ENCODE measurements at regions not wholly inside any gene's neighbourhood (a gene's known extent, or its start where the extent isn't known, plus 50 kb on each side); places are given as distances from the start of the nearest gene placed in this dataset.

DNA sequence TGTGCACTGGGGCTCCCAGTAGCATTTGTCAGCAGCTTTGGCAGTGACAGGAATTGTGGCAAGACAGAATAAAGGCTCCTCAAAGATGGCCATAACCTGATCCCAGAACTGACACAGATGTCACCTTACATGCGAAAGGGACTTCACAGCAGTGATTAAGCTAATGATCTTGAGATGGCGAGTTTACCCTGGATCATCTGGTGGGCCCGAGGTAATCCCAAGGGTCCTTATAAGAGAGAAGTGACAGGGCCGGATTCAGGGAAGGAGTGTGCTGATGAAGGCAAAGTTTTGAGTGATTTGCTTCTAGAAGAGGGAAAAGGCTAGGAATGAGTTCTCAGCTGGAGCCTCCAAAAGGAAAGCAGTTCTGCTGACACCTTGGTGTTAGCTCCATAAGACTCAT lies 333.9 kb downstream of the LPIN1 start:
- intact Hi-C loops (cut with micrococcal nuclease; ENCODE audit: unreplicated experiment) (no loop called here), in situ Hi-C loops (cut with HindIII; ENCODE audit: low pct_unique_long_range_greater_than_20kb, low sequenced_read_pairs) (no loop called here)
- Histone ChIP-seq H3K4me3 (ENCODE audit: low read depth in 2 of 2, low read length in 2 of 2) (no peak overlapping the region), H3K27me3 (ENCODE audit: control insufficient read depth, insufficient read depth, low read length) (no peaks in the 10 kb centered on the region), H3K27ac (ENCODE audit: low read length) (no peak overlapping the region), H3K9me3 (ENCODE audit: control insufficient read depth, insufficient read depth, low read depth, low read length) (no peaks in the 10 kb centered on the region), H3K36me3 (ENCODE audit: control insufficient read depth, insufficient read depth, low read length) (no peaks in the 10 kb centered on the region), H3K4me1 (ENCODE audit: control insufficient read depth, insufficient read depth, low read length) (no peaks in the 10 kb centered on the region)
- BruUV-seq (replicated peaks) = no TSS peak
- ATAC-seq (no peak), DNase-seq (ENCODE audit: low read depth, low spot score) (no peak)
- CTCF ChIA-PET = interaction anchor here (0.5 kb wide), 1 partner anchor 248 kb away, joined by 4 read pairs; no protein-coding TSS in a partner anchor
- POLR2A ChIA-PET = no interaction called here
- TF ChIP-seq POLR2AphosphoS5 (IDR thresholded peaks at IDR 0.05; ENCODE audit: low read depth, low read length) (no peak), REST (IDR thresholded peaks at IDR 0.05; ENCODE audit: insufficient read depth in 1 of 2, low read depth in 2 of 2, low read length in 1 of 2) (no peak), SIN3A (IDR thresholded peaks at IDR 0.05; ENCODE audit: borderline replicate concordance, insufficient read depth, low read depth, low read length) (no peak), TCF7L2 (IDR thresholded peaks at IDR 0.05; ENCODE audit: low read depth, low read length) (no peak)
- TF ChIP-seq, protein P1, sequence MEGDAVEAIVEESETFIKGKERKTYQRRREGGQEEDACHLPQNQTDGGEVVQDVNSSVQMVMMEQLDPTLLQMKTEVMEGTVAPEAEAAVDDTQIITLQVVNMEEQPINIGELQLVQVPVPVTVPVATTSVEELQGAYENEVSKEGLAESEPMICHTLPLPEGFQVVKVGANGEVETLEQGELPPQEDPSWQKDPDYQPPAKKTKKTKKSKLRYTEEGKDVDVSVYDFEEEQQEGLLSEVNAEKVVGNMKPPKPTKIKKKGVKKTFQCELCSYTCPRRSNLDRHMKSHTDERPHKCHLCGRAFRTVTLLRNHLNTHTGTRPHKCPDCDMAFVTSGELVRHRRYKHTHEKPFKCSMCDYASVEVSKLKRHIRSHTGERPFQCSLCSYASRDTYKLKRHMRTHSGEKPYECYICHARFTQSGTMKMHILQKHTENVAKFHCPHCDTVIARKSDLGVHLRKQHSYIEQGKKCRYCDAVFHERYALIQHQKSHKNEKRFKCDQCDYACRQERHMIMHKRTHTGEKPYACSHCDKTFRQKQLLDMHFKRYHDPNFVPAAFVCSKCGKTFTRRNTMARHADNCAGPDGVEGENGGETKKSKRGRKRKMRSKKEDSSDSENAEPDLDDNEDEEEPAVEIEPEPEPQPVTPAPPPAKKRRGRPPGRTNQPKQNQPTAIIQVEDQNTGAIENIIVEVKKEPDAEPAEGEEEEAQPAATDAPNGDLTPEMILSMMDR (IDR thresholded peaks at IDR 0.05) = no peak

DNA sequence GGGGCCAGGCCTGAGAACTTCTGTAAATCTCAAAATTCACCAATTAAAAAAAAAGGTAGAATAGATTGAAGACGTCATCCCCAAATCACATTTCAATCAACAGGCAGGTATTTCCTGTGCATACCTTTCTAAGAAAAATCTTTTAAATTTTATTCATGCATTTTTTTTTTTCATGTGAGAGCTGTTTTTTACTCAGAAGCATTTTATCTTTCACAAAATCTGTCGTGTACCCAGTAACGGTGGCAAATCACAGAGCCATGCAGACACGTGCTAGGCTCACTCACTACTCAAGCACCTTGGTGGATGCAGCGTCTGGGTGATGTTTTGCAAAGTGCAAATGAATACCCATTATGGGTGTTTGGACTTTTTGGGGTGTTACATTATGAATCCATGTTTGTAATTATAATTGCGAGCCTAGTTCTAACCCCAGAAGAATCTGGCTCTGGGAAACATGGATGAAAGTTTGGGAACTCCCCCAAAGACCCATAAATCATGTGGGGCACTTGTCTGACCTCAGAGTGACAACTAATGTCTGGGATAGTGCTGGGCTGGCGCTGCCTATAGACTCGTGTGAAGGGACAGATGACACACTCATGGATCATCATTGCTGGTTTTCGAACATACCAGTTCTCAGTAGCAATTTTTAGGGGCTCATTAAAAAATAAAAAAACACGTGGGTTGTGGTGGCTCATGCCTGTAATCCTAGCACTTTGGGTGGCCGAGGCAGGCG lies 335.2 kb downstream of the LPIN1 start:
- ChIA-PET POLR2A (no interaction called here), CTCF (no interaction called here)
- H3K4me3 ChIP-seq (ENCODE audit: low read depth in 2 of 2, low read length in 2 of 2) = no peak overlapping the region
- no peak for DNase-seq (ENCODE audit: low read depth, low spot score)
- no peaks in the 10 kb centered on the region for H3K36me3 ChIP-seq (ENCODE audit: control insufficient read depth, insufficient read depth, low read length)
- no peaks in the 10 kb centered on the region for H3K27me3 ChIP-seq (ENCODE audit: control insufficient read depth, insufficient read depth, low read length)
- H3K9me3 ChIP-seq (ENCODE audit: control insufficient read depth, insufficient read depth, low read depth, low read length) = no peaks in the 10 kb centered on the region
- H3K4me1 ChIP-seq (ENCODE audit: control insufficient read depth, insufficient read depth, low read length) = no peaks in the 10 kb centered on the region
- in situ Hi-C loops (cut with HindIII; ENCODE audit: low pct_unique_long_range_greater_than_20kb, low sequenced_read_pairs) (no loop called here), intact Hi-C loops (cut with micrococcal nuclease; ENCODE audit: unreplicated experiment) (no loop called here)
- H3K27ac ChIP-seq (ENCODE audit: low read length) = no peak overlapping the region
- BruUV-seq (replicated peaks) = no TSS peak
- no peak for TF ChIP-seq TCF7L2 (IDR thresholded peaks at IDR 0.05; ENCODE audit: low read depth, low read length)
- no peak for ATAC-seq

- CTCF ChIA-PET = no interaction called here
- no TSS peak for BruUV-seq (replicated peaks)
- ATAC-seq = no peak
- Histone ChIP-seq H3K4me1 (ENCODE audit: control insufficient read depth, insufficient read depth, low read length) (no peaks in the 10 kb centered on the region), H3K36me3 (ENCODE audit: control insufficient read depth, insufficient read depth, low read length) (no peaks in the 10 kb centered on the region), H3K9me3 (ENCODE audit: control insufficient read depth, insufficient read depth, low read depth, low read length) (no peaks in the 10 kb centered on the region), H3K27me3 (ENCODE audit: control insufficient read depth, insufficient read depth, low read length) (no peaks in the 10 kb centered on the region), H3K27ac (ENCODE audit: low read length) (no peak overlapping the region), H3K4me3 (ENCODE audit: low read depth in 2 of 2, low read length in 2 of 2) (no peak overlapping the region)
- no peak for TF ChIP-seq POLR2AphosphoS5 (IDR thresholded peaks at IDR 0.05; ENCODE audit: low read depth, low read length)
- TF ChIP-seq TCF7L2 (IDR thresholded peaks at IDR 0.05; ENCODE audit: low read depth, low read length) = no peak
- TF ChIP-seq, protein P1 (IDR thresholded peaks at IDR 0.05) = no peak
- no peak for TF ChIP-seq REST (IDR thresholded peaks at IDR 0.05; ENCODE audit: insufficient read depth in 1 of 2, low read depth in 2 of 2, low read length in 1 of 2)
- no peak for TF ChIP-seq SIN3A (IDR thresholded peaks at IDR 0.05; ENCODE audit: borderline replicate concordance, insufficient read depth, low read depth, low read length)
- intact Hi-C loops (cut with micrococcal nuclease; ENCODE audit: unreplicated experiment) (no loop called here), in situ Hi-C loops (cut with HindIII; ENCODE audit: low pct_unique_long_range_greater_than_20kb, low sequenced_read_pairs) (no loop called here)
- POLR2A ChIA-PET = no interaction called here
- no peak for DNase-seq (ENCODE audit: low read depth, low spot score)
Observed at GRCh38 chr2:12083081-12083581, 336.7 kb downstream of the LPIN1 start.

Data from Panc1 (cell line).